SK-MEL-5 (cell line): ENCODE measurements at regions not wholly inside any gene's neighbourhood (a gene's known extent, or its start where the extent isn't known, plus 50 kb on each side); places are given as distances from the start of the nearest gene placed in this dataset.

ENCODE experiments used
- DNase-seq: peaks from one replicate; pipeline ENCODE4 v3.0.0-alpha.2; 2016; ENCODE audit warnings: low read depth, low spot score
- in situ Hi-C: cut with HindIII; loops from 2 replicates; pipeline ENCODE4 v1.10.0; 2016; ENCODE audit warnings: low sequenced_read_pairs, high pct_unique_total_duplicates, low pct_unique_long_range_greater_than_20kb

DNA sequence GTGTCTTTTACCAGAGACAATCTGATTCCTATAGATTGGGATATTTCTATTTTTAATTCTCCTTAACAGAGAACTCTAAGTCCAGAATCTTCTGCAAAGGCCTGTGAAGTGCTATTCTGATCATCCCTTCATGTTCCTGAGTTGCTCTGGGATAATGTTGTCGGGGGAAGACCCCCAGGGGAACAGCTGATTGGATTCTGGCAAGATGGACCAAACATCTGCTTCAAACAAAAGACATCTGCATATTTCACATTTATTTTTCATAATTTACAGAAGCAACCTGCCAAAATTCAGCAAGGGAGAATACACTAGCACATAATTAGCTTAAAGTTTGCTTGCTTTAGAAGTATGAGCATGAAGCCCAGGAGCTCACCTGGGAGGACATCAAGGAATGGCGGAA lies 116.0 kb upstream of the ETAA1 start:
- in situ Hi-C loops = no loop called here
- no peak for DNase-seq

GRCh38 chr2:67283641-67284040 lies 113.5 kb upstream of the ETAA1 start:
- no peak for DNase-seq
- in situ Hi-C loops = no loop called here

GRCh38 chr2:67286981-67287759 lies 110.0 kb upstream of the ETAA1 start:
- in situ Hi-C loops = no loop called here
- no peak for DNase-seq

- in situ Hi-C loops = no loop called here
- no peak for DNase-seq
These were observed 107.9 kb upstream of the ETAA1 start for GRCh38 chr2:67289271-67289670.

- in situ Hi-C loops = no loop called here
- no peak for DNase-seq
These were observed 107.2 kb upstream of the ETAA1 start for GRCh38 chr2:67289921-67290371.

DNA sequence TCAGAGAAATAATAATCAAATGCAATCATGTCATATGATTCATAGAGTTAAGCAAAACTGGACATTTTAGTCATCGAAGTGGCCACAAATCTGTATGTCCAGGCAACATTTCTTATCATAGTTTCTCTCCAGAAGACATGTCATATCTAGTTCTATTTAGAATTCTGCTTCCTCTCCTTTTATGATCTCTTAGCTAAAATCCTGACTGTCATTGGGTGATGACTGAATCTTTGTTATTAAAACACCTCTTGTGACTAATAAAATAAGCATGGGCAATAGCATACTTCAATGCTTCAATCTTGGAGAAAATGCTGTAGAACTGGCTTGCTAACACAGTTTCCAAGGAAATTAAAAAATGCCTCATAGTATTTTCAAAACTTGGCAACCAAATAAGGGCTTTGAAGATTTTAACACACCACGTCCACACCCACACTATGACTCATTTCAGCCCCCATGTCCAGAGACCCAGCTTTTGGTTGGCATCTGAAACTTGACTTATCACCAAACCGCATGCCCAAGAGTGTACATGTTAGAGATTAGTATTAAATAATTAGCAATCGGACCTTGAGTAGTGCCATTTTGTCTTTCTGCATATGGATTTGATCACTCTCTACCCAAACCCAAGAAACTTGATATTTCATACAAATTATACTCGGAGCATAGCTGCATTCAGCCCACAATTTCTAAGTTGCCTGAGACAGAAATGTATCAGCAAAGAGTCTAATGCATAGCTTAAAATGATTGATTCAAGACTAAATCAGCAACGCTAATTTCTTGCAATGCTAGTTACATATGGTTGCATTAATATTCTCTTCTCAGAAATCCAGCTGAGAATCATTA lies 106.5 kb upstream of the ETAA1 start:
- no peak for DNase-seq
- in situ Hi-C loops = no loop called here

GRCh38 chr2:67294218-67294617 lies 102.9 kb upstream of the ETAA1 start:
- no peak for DNase-seq
- in situ Hi-C loops = no loop called here

DNA sequence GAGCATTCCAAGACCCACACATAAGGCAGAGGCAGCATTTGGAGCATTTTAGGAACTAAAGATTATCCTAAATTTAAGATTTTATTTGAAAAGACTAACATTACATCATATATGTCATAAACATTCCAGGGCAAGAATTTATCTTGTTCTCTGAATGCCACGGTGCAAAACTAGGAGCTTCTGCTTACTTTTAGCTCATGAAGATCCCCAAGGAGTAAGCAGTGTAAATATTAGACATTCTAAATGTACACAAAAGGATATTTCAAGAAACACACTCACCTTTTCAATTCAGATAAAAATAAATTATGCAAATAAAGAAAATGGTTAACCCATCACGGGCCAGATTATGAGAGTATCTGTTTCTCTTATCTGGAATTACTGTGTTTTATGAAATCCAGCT lies 101.7 kb upstream of the ETAA1 start:
- DNase-seq = no peak
- in situ Hi-C loops = no loop called here

- no peak for DNase-seq
- in situ Hi-C loops = no loop called here
These were observed 101.3 kb upstream of the ETAA1 start for GRCh38 chr2:67295851-67296250.

DNA sequence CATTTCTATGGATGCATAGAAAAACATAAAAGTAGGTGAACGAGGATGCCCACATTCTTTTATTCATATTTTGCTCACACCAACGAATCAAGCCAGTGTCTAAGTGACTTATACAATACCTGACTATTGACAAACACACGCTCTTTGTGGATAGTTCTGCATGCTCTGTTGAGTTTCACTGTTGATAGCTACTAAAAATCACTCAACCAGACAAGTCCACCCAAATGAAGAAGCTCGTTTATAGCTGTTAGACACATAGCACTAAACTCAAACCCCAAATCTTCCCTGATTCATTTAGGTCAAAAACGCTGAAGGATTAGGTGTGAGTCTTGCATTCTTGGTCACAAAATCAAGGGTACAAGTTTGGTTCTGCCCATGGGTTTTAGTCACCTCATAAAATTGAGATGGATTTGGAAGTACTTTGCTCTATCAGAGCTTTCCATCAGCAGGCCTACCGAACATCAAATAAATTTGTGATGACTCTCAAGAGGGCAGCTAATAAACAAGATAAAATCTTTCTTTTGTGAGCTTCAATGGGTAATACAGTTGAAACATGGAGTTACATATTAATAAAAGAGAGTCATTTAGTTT lies 92.7 kb upstream of the ETAA1 start:
- in situ Hi-C loops = no loop called here
- no peak for DNase-seq

DNA sequence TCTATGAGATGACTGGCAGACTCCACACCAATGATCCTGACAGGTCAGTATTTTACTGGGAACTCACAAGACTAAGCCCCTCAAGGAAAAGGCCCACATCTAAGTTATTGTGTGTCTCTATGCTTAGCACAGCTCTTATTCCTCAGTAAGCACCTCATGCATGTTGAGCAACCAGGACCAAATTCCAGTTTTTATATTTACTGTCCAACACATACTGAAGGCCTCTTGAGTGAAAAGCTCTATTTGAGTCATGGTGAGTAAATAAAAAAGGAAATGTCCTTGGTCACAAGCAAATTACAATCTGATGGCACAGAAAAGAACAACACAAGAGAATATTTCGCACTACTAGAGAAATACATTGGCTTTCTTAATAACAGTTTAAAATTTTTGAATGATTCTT lies 87.9 kb upstream of the ETAA1 start:
- DNase-seq = no peak
- in situ Hi-C loops = no loop called here

DNA sequence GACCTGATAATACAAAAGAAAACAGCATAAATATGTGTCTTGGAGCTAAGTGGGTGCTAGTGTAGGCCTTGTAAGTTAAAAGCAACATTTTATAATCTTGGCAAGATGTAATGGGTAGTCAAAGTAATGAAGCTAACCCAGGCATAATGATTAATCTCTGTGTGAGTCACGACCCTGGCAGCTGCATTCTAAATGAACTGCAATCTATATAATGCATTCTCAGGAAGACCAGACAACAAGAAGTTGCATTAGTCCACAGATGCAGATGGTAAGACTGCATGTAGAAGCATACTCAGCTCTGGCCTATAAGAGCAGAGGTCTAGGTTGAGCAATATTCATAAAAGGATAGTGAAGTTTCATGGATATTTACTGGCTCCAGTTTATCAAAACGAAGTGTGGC lies 85.6 kb upstream of the ETAA1 start:
- DNase-seq = no peak
- in situ Hi-C loops = no loop called here

DNA sequence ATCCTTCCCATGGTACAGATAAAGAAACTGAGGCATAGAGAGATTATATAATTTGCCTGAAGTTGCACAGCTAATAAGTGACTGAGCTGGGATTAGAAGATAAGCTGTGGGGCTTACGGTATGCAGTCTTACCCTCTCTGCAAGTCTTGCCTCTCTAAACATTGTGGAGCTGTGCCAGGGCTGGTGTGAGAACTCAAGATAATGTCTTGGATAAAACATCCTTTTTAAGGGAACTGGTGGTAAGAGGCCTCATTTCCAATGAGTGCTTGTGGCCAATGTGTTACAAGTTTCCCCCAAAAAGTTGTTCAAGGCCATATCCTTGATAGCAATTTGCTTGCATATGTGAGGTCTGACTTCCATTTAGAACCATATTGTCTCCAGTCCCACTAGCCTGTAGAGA lies 84.3 kb upstream of the ETAA1 start:
- no peak for DNase-seq
- in situ Hi-C loops = no loop called here

GRCh38 chr2:67313536-67313935 lies 83.6 kb upstream of the ETAA1 start:
- no peak for DNase-seq
- in situ Hi-C loops = no loop called here

DNA sequence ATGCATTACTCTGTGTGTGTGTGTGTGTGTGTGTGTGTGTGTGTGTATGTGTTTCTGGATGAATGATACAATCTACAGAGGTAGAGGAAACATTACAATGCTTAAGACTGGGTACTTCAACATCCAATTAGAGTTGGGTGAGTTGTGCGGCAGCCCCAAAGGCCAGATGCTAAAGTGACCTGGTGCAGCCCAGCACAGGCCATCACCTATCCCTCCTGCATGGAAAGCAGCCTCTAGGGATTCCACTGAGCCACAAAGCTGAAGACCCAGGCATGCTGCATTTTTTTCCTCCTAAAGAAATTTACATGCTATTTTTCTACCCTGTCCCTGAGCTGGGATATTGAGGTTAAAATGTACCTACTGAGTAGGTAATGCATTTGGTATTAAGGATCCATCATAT lies 79.1 kb upstream of the ETAA1 start:
- DNase-seq = no peak
- in situ Hi-C loops = no loop called here

- in situ Hi-C loops = no loop called here
- DNase-seq = no peak
These were observed 78.6 kb upstream of the ETAA1 start for GRCh38 chr2:67318563-67318962.

DNA sequence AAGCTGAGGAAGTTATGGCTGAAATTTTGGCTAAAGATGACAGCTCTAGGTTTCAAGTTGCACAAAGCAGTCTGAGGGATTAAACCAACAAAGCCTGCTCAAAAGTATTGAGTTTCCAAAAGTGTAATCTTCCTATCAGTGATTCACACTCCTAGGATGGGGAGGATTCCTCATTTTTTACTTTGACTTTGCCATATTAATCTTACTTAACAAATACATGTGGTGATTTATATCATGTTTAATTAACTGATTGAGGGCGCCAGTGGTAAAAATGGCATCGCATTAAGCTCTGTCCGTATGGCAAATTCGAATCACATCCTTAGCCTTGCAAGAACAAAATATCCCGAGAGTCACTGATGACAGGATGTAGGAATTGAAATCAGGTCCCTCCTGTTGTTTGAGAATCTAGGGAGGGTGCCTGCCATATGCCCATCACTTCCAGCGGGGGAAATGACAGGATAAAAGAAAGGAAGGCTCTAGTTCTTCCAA lies 78.1 kb upstream of the ETAA1 start:
- in situ Hi-C loops = no loop called here
- DNase-seq = no peak

- in situ Hi-C loops = no loop called here
- no peak for DNase-seq
These were observed 76.1 kb upstream of the ETAA1 start for GRCh38 chr2:67320861-67321587.
